ENCODE measurements at regions not wholly inside any gene's neighbourhood (a gene's known extent, or its start where the extent isn't known, plus 50 kb on each side); places are given as distances from the start of the nearest gene placed in this dataset.
"Not testable (repeated sequence)": the region's sequence is repeated elsewhere in the genome, so short reads cannot be mapped to it uniquely, and the experiment has no call there.

GRCh38 chr5:100983601-100984000, 80.5 kb upstream of the ST8SIA4 start:
- DNase-seq, result not testable (repeated sequence)

DNA sequence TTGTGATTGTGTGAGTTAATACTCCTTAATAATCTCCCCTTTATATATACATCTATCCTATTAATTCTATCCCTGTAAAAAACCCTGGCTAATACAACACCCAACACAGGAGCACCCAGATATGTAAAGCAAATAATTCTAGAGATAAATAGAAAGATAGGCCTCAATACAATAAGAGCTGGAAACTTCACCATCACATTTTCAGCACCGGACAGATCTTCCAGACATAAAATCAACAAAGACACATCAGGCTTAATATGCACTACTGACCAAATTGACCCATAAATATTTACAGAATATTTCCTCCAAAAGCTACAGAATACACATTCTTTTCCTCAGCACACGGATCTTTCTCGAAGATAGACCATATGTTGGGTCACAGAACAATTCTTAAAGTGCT, 71.0 kb upstream of the ST8SIA4 start:
- DNase-seq, result no peak

GRCh38 chr5:100970646-100971255, 67.7 kb upstream of the ST8SIA4 start:
- DNase-seq, result no peak

- no peak for DNase-seq
Measured at GRCh38 chr5:100965291-100965690, 62.2 kb upstream of the ST8SIA4 start.
